Osteocyte (in vitro differentiated cells): ENCODE measurements at regions not wholly inside any gene's neighbourhood (a gene's known extent, or its start where the extent isn't known, plus 50 kb on each side); places are given as distances from the start of the nearest gene placed in this dataset.

Experiments
- DNase-seq: peaks from one replicate; pipeline ENCODE4 v3.0.0; 2021; ENCODE audit warnings: mixed read lengths; ENCODE audit not compliant: unreplicated experiment; ENCODE audit errors: extremely low spot score
- H3K27ac Mint-ChIP-seq: one replicate; pipeline ENCODE4 v1.8.0; 2021; ENCODE audit warnings: mild to moderate bottlenecking, mixed read lengths; ENCODE audit not compliant: unreplicated experiment
- H3K27me3 Mint-ChIP-seq: one replicate; pipeline ENCODE4 v1.8.0; 2021; ENCODE audit warnings: mixed read lengths; ENCODE audit not compliant: unreplicated experiment
- H3K36me3 Mint-ChIP-seq: one replicate; pipeline ENCODE4 v1.8.0; 2021; ENCODE audit warnings: mixed read lengths; ENCODE audit not compliant: unreplicated experiment
- H3K4me1 Mint-ChIP-seq: one replicate; pipeline ENCODE4 v1.8.0; 2021; ENCODE audit warnings: mixed read lengths; ENCODE audit not compliant: unreplicated experiment
- H3K4me3 Mint-ChIP-seq: one replicate; pipeline ENCODE4 v1.8.0; 2021; ENCODE audit warnings: mild to moderate bottlenecking, moderate library complexity, mixed read lengths; ENCODE audit not compliant: unreplicated experiment
- H3K9me3 Mint-ChIP-seq: one replicate; pipeline ENCODE4 v1.8.0; 2021; ENCODE audit warnings: mixed read lengths; ENCODE audit not compliant: unreplicated experiment
- TF ChIP-seq, protein P1 (sequence below): fragments of 200-600 bp; sonication (generic); IDR thresholded peaks from 2 replicates; pipeline ENCODE4 v1.5.0; 2021; ENCODE audit warnings: antibody characterized with exemption, mild to moderate bottlenecking, moderate library complexity

- Mint-ChIP-seq H3K4me1 (no peaks in the 10 kb centered on the region), H3K36me3 (no peaks in the 10 kb centered on the region), H3K27ac (no peak overlapping the region), H3K9me3 (no peaks in the 10 kb centered on the region), H3K27me3 (peaks cover 5% of the 10 kb centered on the region), H3K4me3 (no peak overlapping the region)
- no peak for DNase-seq
- TF ChIP-seq, protein P1, sequence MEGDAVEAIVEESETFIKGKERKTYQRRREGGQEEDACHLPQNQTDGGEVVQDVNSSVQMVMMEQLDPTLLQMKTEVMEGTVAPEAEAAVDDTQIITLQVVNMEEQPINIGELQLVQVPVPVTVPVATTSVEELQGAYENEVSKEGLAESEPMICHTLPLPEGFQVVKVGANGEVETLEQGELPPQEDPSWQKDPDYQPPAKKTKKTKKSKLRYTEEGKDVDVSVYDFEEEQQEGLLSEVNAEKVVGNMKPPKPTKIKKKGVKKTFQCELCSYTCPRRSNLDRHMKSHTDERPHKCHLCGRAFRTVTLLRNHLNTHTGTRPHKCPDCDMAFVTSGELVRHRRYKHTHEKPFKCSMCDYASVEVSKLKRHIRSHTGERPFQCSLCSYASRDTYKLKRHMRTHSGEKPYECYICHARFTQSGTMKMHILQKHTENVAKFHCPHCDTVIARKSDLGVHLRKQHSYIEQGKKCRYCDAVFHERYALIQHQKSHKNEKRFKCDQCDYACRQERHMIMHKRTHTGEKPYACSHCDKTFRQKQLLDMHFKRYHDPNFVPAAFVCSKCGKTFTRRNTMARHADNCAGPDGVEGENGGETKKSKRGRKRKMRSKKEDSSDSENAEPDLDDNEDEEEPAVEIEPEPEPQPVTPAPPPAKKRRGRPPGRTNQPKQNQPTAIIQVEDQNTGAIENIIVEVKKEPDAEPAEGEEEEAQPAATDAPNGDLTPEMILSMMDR, result no peak
Observed at GRCh38 chr1:95548211-95548610, 314.2 kb downstream of the RWDD3 start.

DNA sequence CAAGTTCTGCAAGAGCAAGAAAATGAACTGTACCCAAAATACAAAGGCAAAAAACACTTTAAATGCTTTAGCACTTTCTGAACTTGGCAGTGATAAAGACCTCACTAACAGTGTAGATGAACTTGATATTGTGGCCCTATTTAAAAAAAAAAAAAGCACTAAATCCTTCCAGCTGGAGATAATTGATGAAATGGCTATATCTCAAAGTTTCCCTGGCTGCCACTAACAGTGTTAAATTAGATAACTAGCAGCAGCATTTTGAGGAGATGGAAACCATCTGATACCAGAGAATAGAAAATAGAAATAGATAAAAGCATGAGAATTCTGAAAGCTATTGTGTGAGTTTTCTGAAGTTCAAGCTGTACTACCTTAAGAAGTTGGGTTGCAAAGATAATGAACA, 317.2 kb downstream of the RWDD3 start:
- no peaks in the 10 kb centered on the region for H3K36me3 Mint-ChIP-seq
- DNase-seq, result no peak
- H3K27me3 Mint-ChIP-seq, result peaks cover 5% of the 10 kb centered on the region
- no peak overlapping the region for H3K4me3 Mint-ChIP-seq
- no peaks in the 10 kb centered on the region for H3K4me1 Mint-ChIP-seq
- no peak overlapping the region for H3K27ac Mint-ChIP-seq
- TF ChIP-seq, protein P1, result no peak
- H3K9me3 Mint-ChIP-seq, result peaks cover 4% of the 10 kb centered on the region

DNA sequence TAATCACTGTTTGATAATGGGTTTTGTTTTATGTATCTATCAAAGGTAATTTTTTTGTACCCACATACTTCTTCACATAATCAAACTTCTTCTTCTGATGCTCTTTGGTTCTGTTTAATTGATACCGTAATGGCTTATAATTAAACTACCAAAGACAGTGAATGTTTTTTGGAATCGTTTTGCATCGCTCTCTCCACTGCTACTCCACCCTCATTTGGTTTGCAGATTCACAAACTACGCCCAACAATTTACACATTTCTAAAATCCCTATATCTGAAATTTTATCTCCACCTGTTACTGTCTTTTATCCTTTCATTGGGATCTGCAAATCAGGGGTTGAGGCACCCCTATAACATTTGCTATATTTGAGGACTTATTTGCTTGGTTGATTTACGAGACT, 319.6 kb downstream of the RWDD3 start:
- DNase-seq, result no peak
- TF ChIP-seq, protein P1, result no peak
- H3K27ac Mint-ChIP-seq, result no peak overlapping the region
- H3K4me1 Mint-ChIP-seq, result no peaks in the 10 kb centered on the region
- peaks cover 17% of the 10 kb centered on the region for H3K9me3 Mint-ChIP-seq
- peaks cover under 1% of the 10 kb centered on the region for H3K27me3 Mint-ChIP-seq
- no peak overlapping the region for H3K4me3 Mint-ChIP-seq
- no peaks in the 10 kb centered on the region for H3K36me3 Mint-ChIP-seq

- no peaks in the 10 kb centered on the region for H3K4me1 Mint-ChIP-seq
- H3K4me3 Mint-ChIP-seq, result no peak overlapping the region
- H3K27ac Mint-ChIP-seq, result no peak overlapping the region
- TF ChIP-seq, protein P1, result no peak
- no peak for DNase-seq
- peaks cover 24% of the 10 kb centered on the region for H3K9me3 Mint-ChIP-seq
- H3K27me3 Mint-ChIP-seq, result no peaks in the 10 kb centered on the region
- no peaks in the 10 kb centered on the region for H3K36me3 Mint-ChIP-seq
Observed at GRCh38 chr1:95554408-95554807, 320.4 kb downstream of the RWDD3 start.

DNA sequence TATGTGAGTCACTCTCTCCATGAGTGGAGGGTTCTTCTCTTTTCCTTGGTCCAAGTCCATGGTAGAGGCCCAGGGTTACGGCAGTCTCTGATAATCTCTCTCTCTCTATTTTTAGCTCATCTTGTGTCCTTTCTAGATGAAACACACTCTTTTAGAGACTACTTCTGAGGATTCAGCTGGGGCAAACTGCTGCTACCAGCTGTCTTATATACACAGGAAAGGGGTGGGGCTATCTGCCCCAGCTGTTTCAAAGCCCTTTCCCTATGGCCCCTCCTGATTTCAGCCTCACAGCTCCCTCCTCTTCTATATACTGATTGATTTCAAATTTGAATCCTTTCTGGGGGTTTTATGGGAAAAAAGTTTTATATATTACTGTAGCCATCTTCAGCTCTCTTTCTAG, 324.8 kb downstream of the RWDD3 start:
- Mint-ChIP-seq H3K4me1 (no peaks in the 10 kb centered on the region), H3K27me3 (no peaks in the 10 kb centered on the region), H3K27ac (no peak overlapping the region), H3K9me3 (peaks cover 24% of the 10 kb centered on the region), H3K4me3 (no peak overlapping the region), H3K36me3 (no peaks in the 10 kb centered on the region)
- TF ChIP-seq, protein P1, result no peak
- DNase-seq, result no peak
